CD8-positive, alpha-beta memory T cell (primary cell): ENCODE measurements at regions not wholly inside any gene's neighbourhood (a gene's known extent, or its start where the extent isn't known, plus 50 kb on each side); places are given as distances from the start of the nearest gene placed in this dataset.

Experiments used
- CTCF ChIA-PET: fragments of 350-600 bp; sonication (Branson Sonifier 250); formaldehyde crosslinking; loops from one replicate; lab custom pipeline; 2021; ENCODE audit warnings: antibody characterized with exemption; lab: Charles Lee
- POLR2A ChIA-PET: fragments of 350-600 bp; sonication (Branson Sonifier 250); formaldehyde crosslinking; loops from one replicate; lab custom pipeline; 2021; ENCODE audit warnings: antibody characterized with exemption; lab: Charles Lee
- DNase-seq, 5 donors: peaks; one replicate each; pipeline versions ENCODE4 v3.0.0 to v3.0.0-alpha.2; 2020 to 2022; ENCODE audit warnings: mixed read lengths in 1 of 5
- H3K27ac ChIP-seq: one replicate; pipeline ENCODE4 v1.7.0; 2013; ENCODE audit warnings: low read depth, mild to moderate bottlenecking, low read length, moderate library complexity
- H3K27me3 ChIP-seq: 2 replicates; pipeline ENCODE4 v1.7.0; 2013; ENCODE audit warnings: low read length, mild to moderate bottlenecking; ENCODE audit not compliant: insufficient read depth, poor library complexity, severe bottlenecking
- H3K36me3 ChIP-seq: 2 replicates; pipeline ENCODE4 v1.7.0; 2013; ENCODE audit warnings: mild to moderate bottlenecking, low read length, moderate library complexity; ENCODE audit not compliant: insufficient read depth
- H3K4me1 ChIP-seq: 2 replicates; pipeline ENCODE4 v1.7.0; 2013; ENCODE audit warnings: mild to moderate bottlenecking, low read length, moderate library complexity; ENCODE audit not compliant: insufficient read depth
- H3K4me3 ChIP-seq: 2 replicates; pipeline ENCODE4 v1.7.0; 2013; ENCODE audit warnings: mild to moderate bottlenecking, low read length
- H3K9me3 ChIP-seq: 2 replicates; pipeline ENCODE4 v1.7.0; 2013; ENCODE audit warnings: mild to moderate bottlenecking, low read length
- H3K27ac Mint-ChIP-seq, 8 donors: one replicate each; pipeline ENCODE4 v1.8.0; 2020 to 2021; ENCODE audit warnings: mixed read lengths in 8 of 8, mild to moderate bottlenecking in 6 of 8, inconsistent platforms in 3 of 8, moderate library complexity in 3 of 8
- H3K27me3 Mint-ChIP-seq, 2 donors: one replicate each; pipeline ENCODE4 v1.8.0; 2020 to 2021; ENCODE audit warnings: mixed read lengths in 2 of 2, mild to moderate bottlenecking in 1 of 2, moderate library complexity in 1 of 2
- H3K36me3 Mint-ChIP-seq, 3 donors: one replicate each; pipeline ENCODE4 v1.8.0; 2020 to 2021; ENCODE audit warnings: mixed read lengths in 3 of 3, inconsistent platforms in 1 of 3, mild to moderate bottlenecking in 1 of 3
- H3K4me1 Mint-ChIP-seq, 3 donors: one replicate each; pipeline ENCODE4 v1.8.0; 2020 to 2021; ENCODE audit warnings: mixed read lengths in 3 of 3, inconsistent platforms in 1 of 3, mild to moderate bottlenecking in 1 of 3
- H3K4me3 Mint-ChIP-seq, 7 donors: one replicate each; pipeline ENCODE4 v1.8.0; 2020 to 2021; ENCODE audit warnings: mixed read lengths in 7 of 7, mild to moderate bottlenecking in 6 of 7, moderate library complexity in 4 of 7, inconsistent platforms in 2 of 7
- H3K9me3 Mint-ChIP-seq, 5 donors: one replicate each; pipeline ENCODE4 v1.8.0; 2020 to 2022; ENCODE audit warnings: mixed read lengths in 5 of 5, mild to moderate bottlenecking in 3 of 5, moderate library complexity in 2 of 5, inconsistent platforms in 1 of 5

- Histone ChIP-seq H3K36me3 (no peaks in the 10 kb centered on the region), H3K4me1 (no peaks in the 10 kb centered on the region), H3K27ac (no peak overlapping the region), H3K27me3 (no peaks in the 10 kb centered on the region), H3K4me3 (no peak overlapping the region), H3K9me3 (peaks cover 6% of the 10 kb centered on the region)
- no peaks in the 10 kb centered on the region for H3K27me3 Mint-ChIP-seq
- ChIA-PET POLR2A (no interaction called here), CTCF (no interaction called here)
- H3K4me1 Mint-ChIP-seq = no peaks in the 10 kb centered on the region
- H3K9me3 Mint-ChIP-seq = peaks cover 11 to 27% (median 21%) of the 10 kb centered on the region in 5 donors
- H3K4me3 Mint-ChIP-seq = no peak overlapping the region
- H3K36me3 Mint-ChIP-seq = no peaks in the 10 kb centered on the region
- H3K27ac Mint-ChIP-seq = no peak overlapping the region
- no peak for DNase-seq
These were observed 697.4 kb downstream of the CBLN2 start for GRCh38 chr18:71846716-71847115.

GRCh38 chr18:71844814-71845213, 699.3 kb downstream of the CBLN2 start:
- Mint-ChIP-seq H3K36me3 (no peaks in the 10 kb centered on the region), H3K4me3 (no peak overlapping the region), H3K4me1 (no peaks in the 10 kb centered on the region), H3K9me3 (peaks cover 11 to 25% (median 19%) of the 10 kb centered on the region in 5 donors), H3K27ac (no peak overlapping the region), H3K27me3 (no peaks in the 10 kb centered on the region)
- H3K9me3 ChIP-seq = peaks cover 6% of the 10 kb centered on the region
- CTCF ChIA-PET = no interaction called here
- no peaks in the 10 kb centered on the region for H3K27me3 ChIP-seq
- no peaks in the 10 kb centered on the region for H3K36me3 ChIP-seq
- no peak overlapping the region for H3K4me3 ChIP-seq
- no peak overlapping the region for H3K27ac ChIP-seq
- POLR2A ChIA-PET = no interaction called here
- no peaks in the 10 kb centered on the region for H3K4me1 ChIP-seq
- no peak for DNase-seq

GRCh38 chr18:71842666-71843065, 701.5 kb downstream of the CBLN2 start:
- H3K27me3 ChIP-seq = no peaks in the 10 kb centered on the region
- H3K4me1 ChIP-seq = no peaks in the 10 kb centered on the region
- no peak overlapping the region for H3K4me3 ChIP-seq
- peaks cover 6% of the 10 kb centered on the region for H3K9me3 ChIP-seq
- POLR2A ChIA-PET = no interaction called here
- CTCF ChIA-PET = no interaction called here
- DNase-seq = no peak
- H3K4me3 Mint-ChIP-seq = no peak overlapping the region
- H3K27me3 Mint-ChIP-seq = no peaks in the 10 kb centered on the region
- H3K27ac ChIP-seq = no peak overlapping the region
- H3K27ac Mint-ChIP-seq = no peak overlapping the region
- no peaks in the 10 kb centered on the region for H3K36me3 Mint-ChIP-seq
- H3K36me3 ChIP-seq = no peaks in the 10 kb centered on the region
- H3K4me1 Mint-ChIP-seq = no peaks in the 10 kb centered on the region
- peaks cover 4 to 25% (median 7%) of the 10 kb centered on the region in 5 donors for H3K9me3 Mint-ChIP-seq

- no peaks in the 10 kb centered on the region for H3K27me3 Mint-ChIP-seq
- Histone ChIP-seq H3K4me3 (no peak overlapping the region), H3K27ac (no peak overlapping the region), H3K4me1 (no peaks in the 10 kb centered on the region), H3K9me3 (no peaks in the 10 kb centered on the region), H3K27me3 (no peaks in the 10 kb centered on the region), H3K36me3 (no peaks in the 10 kb centered on the region)
- H3K36me3 Mint-ChIP-seq = no peaks in the 10 kb centered on the region
- CTCF ChIA-PET = no interaction called here
- H3K4me1 Mint-ChIP-seq = no peaks in the 10 kb centered on the region
- DNase-seq = no peak
- POLR2A ChIA-PET = no interaction called here
- no peak overlapping the region for H3K27ac Mint-ChIP-seq
- peaks cover 2 to 22% (median 9%) of the 10 kb centered on the region in 5 donors for H3K9me3 Mint-ChIP-seq
- H3K4me3 Mint-ChIP-seq = no peak overlapping the region
These were observed 706.6 kb downstream of the CBLN2 start for GRCh38 chr18:71837547-71837946.

- no peak overlapping the region for H3K27ac Mint-ChIP-seq
- H3K4me3 ChIP-seq = no peak overlapping the region
- H3K9me3 ChIP-seq = no peaks in the 10 kb centered on the region
- no peaks in the 10 kb centered on the region for H3K4me1 Mint-ChIP-seq
- H3K4me1 ChIP-seq = no peaks in the 10 kb centered on the region
- no peaks in the 10 kb centered on the region for H3K36me3 ChIP-seq
- peaks cover 2 to 14% (median 5%) of the 10 kb centered on the region in 5 donors for H3K9me3 Mint-ChIP-seq
- H3K27ac ChIP-seq = no peak overlapping the region
- H3K27me3 Mint-ChIP-seq = no peaks in the 10 kb centered on the region
- CTCF ChIA-PET = no interaction called here
- no peak for DNase-seq
- POLR2A ChIA-PET = no interaction called here
- H3K4me3 Mint-ChIP-seq = no peak overlapping the region
- H3K36me3 Mint-ChIP-seq = no peaks in the 10 kb centered on the region
- H3K27me3 ChIP-seq = no peaks in the 10 kb centered on the region
These were observed 711.1 kb downstream of the CBLN2 start for GRCh38 chr18:71832946-71833617.

GRCh38 chr18:71831039-71831438, 713.1 kb downstream of the CBLN2 start:
- ChIA-PET CTCF (no interaction called here), POLR2A (no interaction called here)
- Mint-ChIP-seq H3K36me3 (no peaks in the 10 kb centered on the region), H3K27ac (no peak overlapping the region), H3K4me3 (no peak overlapping the region), H3K4me1 (no peaks in the 10 kb centered on the region), H3K27me3 (no peaks in the 10 kb centered on the region), H3K9me3 (peaks cover 2 to 14% (median 5%) of the 10 kb centered on the region in 5 donors)
- Histone ChIP-seq H3K4me3 (no peak overlapping the region), H3K36me3 (no peaks in the 10 kb centered on the region), H3K4me1 (no peaks in the 10 kb centered on the region), H3K9me3 (no peaks in the 10 kb centered on the region), H3K27ac (no peak overlapping the region), H3K27me3 (no peaks in the 10 kb centered on the region)
- no peak for DNase-seq

DNA sequence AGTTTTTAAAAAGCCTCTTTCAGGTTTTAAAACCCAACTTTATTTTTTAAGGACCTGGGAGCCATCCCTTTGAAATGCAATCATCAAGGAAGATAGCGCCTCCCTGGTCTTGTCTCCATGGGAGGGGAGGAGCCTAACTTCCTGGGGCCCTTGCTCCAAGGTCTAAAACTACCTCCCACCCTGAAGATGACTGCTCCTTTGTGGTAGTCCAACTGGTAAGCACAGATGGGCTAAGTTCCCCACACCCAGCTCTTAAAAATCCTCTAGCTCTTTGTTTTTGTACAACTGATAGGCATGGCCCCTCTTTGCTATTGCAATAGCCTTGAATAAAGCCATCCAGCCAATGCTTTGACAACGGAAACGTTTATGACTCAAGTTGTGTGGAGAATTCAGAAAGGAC, 716.8 kb downstream of the CBLN2 start:
- Histone ChIP-seq H3K4me1 (no peaks in the 10 kb centered on the region), H3K27ac (no peak overlapping the region), H3K27me3 (no peaks in the 10 kb centered on the region), H3K4me3 (no peak overlapping the region), H3K36me3 (no peaks in the 10 kb centered on the region), H3K9me3 (no peaks in the 10 kb centered on the region)
- CTCF ChIA-PET = no interaction called here
- Mint-ChIP-seq H3K9me3 (peaks cover 0 to 26% (median 5%) of the 10 kb centered on the region in 5 donors), H3K27ac (no peak overlapping the region), H3K36me3 (no peaks in the 10 kb centered on the region), H3K4me3 (peak overlapping the region in 1 of 7 donors; percentile 13), H3K27me3 (no peaks in the 10 kb centered on the region), H3K4me1 (no peaks in the 10 kb centered on the region)
- POLR2A ChIA-PET = no interaction called here
- DNase-seq = no peak

DNA sequence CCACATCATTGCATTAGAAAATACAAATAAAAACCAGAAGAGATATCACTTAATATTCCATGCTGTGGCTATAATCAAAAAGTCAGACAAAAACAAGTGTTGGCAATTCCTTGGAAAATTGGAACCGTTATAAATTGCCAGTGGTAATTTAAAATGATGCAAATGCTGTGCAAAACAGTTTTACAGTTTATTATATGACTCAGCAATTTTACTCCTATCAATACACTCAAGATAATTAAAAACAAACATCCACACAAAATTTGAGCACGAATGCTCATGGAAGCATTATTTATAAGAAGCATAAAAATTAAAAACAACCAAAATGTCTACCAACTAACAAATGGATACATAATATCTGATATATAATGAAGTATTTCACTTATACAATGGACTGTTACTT, 728.8 kb downstream of the CBLN2 start:
- no peaks in the 10 kb centered on the region for H3K4me1 ChIP-seq
- Mint-ChIP-seq H3K36me3 (no peaks in the 10 kb centered on the region), H3K27me3 (no peaks in the 10 kb centered on the region), H3K27ac (no peak overlapping the region), H3K9me3 (peaks cover 5 to 12% (median 9%) of the 10 kb centered on the region in 5 donors), H3K4me1 (no peaks in the 10 kb centered on the region), H3K4me3 (no peak overlapping the region)
- H3K4me3 ChIP-seq = no peak overlapping the region
- no peaks in the 10 kb centered on the region for H3K36me3 ChIP-seq
- POLR2A ChIA-PET = no interaction called here
- CTCF ChIA-PET = interaction anchor here (0.5 kb wide), 1 partner anchor 178 kb away, joined by 4 read pairs; no protein-coding TSS in a partner anchor
- no peak overlapping the region for H3K27ac ChIP-seq
- DNase-seq = no peak
- H3K27me3 ChIP-seq = no peaks in the 10 kb centered on the region
- no peaks in the 10 kb centered on the region for H3K9me3 ChIP-seq
